ENCODE measurements at regions not wholly inside any gene's neighbourhood (a gene's known extent, or its start where the extent isn't known, plus 50 kb on each side); places are given as distances from the start of the nearest gene placed in this dataset.

DNA sequence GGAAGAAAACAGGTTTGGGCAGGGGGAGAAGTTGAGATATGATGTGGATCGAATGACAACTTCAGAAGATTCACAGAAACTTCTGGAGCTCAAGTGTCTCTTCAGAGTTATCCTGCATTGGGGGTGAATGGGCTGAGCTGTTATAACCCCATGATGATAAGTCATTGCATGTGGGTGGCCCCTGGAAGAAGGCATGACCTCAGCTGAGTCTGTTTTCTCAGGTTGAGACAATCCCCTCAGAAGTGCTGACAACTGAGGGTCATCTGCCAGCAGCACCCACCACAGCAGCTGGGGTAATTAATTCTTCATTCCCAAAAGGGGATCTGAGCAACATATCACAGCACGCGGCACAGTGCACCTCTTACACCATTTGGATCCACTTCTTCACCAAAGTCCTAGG, 138.6 kb upstream of the CAMK1G start:
- no TSS peak for BruUV-seq (replicated peaks)
- H3K4me3 ChIP-seq: no peak overlapping the region
- no peak overlapping the region for H3K4me2 ChIP-seq
- no peaks in the 10 kb centered on the region for H3K36me3 ChIP-seq (ENCODE audit: low read depth)
- ChIA-PET CTCF (no interaction called here), POLR2A (ENCODE audit: unreplicated experiment) (no interaction called here)
- H3K79me2 ChIP-seq (ENCODE audit: low read depth): no peaks in the 10 kb centered on the region
- H2AFZ ChIP-seq: no peak overlapping the region
- H3F3A ChIP-seq (ENCODE audit: insufficient read depth, low read depth): no peaks in the 10 kb centered on the region
- H3K27ac ChIP-seq: no peak overlapping the region
- H3K9me3 ChIP-seq (ENCODE audit: insufficient read depth, low read depth): peaks cover 4% of the 10 kb centered on the region
- intact Hi-C loops (cut with micrococcal nuclease; ENCODE audit: unreplicated experiment): no loop called here
- TF ChIP-seq, protein P1, sequence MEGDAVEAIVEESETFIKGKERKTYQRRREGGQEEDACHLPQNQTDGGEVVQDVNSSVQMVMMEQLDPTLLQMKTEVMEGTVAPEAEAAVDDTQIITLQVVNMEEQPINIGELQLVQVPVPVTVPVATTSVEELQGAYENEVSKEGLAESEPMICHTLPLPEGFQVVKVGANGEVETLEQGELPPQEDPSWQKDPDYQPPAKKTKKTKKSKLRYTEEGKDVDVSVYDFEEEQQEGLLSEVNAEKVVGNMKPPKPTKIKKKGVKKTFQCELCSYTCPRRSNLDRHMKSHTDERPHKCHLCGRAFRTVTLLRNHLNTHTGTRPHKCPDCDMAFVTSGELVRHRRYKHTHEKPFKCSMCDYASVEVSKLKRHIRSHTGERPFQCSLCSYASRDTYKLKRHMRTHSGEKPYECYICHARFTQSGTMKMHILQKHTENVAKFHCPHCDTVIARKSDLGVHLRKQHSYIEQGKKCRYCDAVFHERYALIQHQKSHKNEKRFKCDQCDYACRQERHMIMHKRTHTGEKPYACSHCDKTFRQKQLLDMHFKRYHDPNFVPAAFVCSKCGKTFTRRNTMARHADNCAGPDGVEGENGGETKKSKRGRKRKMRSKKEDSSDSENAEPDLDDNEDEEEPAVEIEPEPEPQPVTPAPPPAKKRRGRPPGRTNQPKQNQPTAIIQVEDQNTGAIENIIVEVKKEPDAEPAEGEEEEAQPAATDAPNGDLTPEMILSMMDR (conservative IDR thresholded peaks at IDR 0.05): no peak
- no peak for TF ChIP-seq EZH2 (IDR thresholded peaks at IDR 0.05; ENCODE audit: low read depth)
- H3K27me3 ChIP-seq (ENCODE audit: insufficient read depth, low read depth): no peaks in the 10 kb centered on the region
- no peaks in the 10 kb centered on the region for H3K9me2 ChIP-seq (ENCODE audit: insufficient read depth)
- no peaks in the 10 kb centered on the region for H4K20me1 ChIP-seq (ENCODE audit: insufficient read depth)
- no peaks in the 10 kb centered on the region for H3K4me1 ChIP-seq (replicated peaks; ENCODE audit: insufficient read depth)
- no peak for DNase-seq

DNA sequence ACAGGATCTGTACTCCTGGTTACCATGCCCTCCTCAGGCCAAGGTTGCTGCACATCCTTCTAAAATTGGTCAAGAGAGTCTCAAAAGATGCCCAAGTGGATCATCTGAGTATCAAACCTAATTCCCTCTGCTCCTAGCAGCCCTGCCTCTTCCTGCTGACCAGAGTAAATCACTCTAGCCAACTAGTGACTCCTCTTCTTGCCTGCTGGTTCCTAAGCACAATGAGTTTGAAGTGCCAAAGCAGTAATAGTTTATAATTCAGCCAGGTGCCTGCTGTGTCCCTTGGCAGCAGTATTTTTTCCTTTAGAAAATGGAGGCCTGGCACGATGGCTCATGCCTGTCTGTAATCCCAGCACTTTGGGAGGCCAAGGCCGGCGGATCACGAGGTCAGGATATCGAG, 137.9 kb upstream of the CAMK1G start:
- H3K9me2 ChIP-seq (ENCODE audit: insufficient read depth): no peaks in the 10 kb centered on the region
- intact Hi-C loops (cut with micrococcal nuclease; ENCODE audit: unreplicated experiment): no loop called here
- H3K27ac ChIP-seq: no peak overlapping the region
- H3K36me3 ChIP-seq (ENCODE audit: low read depth): no peaks in the 10 kb centered on the region
- H4K20me1 ChIP-seq (ENCODE audit: insufficient read depth): no peaks in the 10 kb centered on the region
- no peak for DNase-seq
- H2AFZ ChIP-seq: no peak overlapping the region
- TF ChIP-seq, protein P1 (conservative IDR thresholded peaks at IDR 0.05): no peak
- TF ChIP-seq EZH2 (IDR thresholded peaks at IDR 0.05; ENCODE audit: low read depth): no peak
- no peaks in the 10 kb centered on the region for H3F3A ChIP-seq (ENCODE audit: insufficient read depth, low read depth)
- CTCF ChIA-PET: no interaction called here
- BruUV-seq (replicated peaks): no TSS peak
- POLR2A ChIA-PET (ENCODE audit: unreplicated experiment): no interaction called here
- no peaks in the 10 kb centered on the region for H3K79me2 ChIP-seq (ENCODE audit: low read depth)
- no peaks in the 10 kb centered on the region for H3K27me3 ChIP-seq (ENCODE audit: insufficient read depth, low read depth)
- H3K4me3 ChIP-seq: no peak overlapping the region
- H3K9me3 ChIP-seq (ENCODE audit: insufficient read depth, low read depth): no peaks in the 10 kb centered on the region; the same call in none of the 2 replicates
- H3K4me2 ChIP-seq: no peak overlapping the region
- no peaks in the 10 kb centered on the region for H3K4me1 ChIP-seq (replicated peaks; ENCODE audit: insufficient read depth)

DNA sequence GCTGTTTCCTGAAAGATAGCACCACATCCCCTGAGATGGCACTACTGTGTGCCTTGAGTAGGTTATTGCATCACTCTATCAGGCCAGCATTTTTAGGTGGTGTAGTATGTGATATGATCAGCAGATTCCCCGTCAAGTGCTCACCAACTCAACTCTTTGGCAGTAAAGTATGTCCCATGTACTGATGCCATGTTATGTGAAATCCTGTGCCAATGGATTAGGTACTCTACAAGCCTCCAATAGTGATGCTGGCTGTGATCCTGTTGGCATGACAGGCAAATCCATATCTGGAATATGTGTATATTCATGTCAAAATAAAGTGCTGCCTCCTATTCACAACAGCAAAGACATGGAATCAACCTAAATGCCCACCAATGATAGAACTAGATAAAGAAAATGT, 137.2 kb upstream of the CAMK1G start:
- no peaks in the 10 kb centered on the region for H4K20me1 ChIP-seq (ENCODE audit: insufficient read depth)
- no peak overlapping the region for H3K27ac ChIP-seq
- intact Hi-C loops (cut with micrococcal nuclease; ENCODE audit: unreplicated experiment): no loop called here
- H2AFZ ChIP-seq: no peak overlapping the region
- CTCF ChIA-PET: no interaction called here
- no peaks in the 10 kb centered on the region for H3K9me2 ChIP-seq (ENCODE audit: insufficient read depth)
- H3K79me2 ChIP-seq (ENCODE audit: low read depth): no peaks in the 10 kb centered on the region
- H3K9me3 ChIP-seq (ENCODE audit: insufficient read depth, low read depth): no peaks in the 10 kb centered on the region; the same call in none of the 2 replicates
- TF ChIP-seq, protein P1 (conservative IDR thresholded peaks at IDR 0.05): no peak
- no peak for TF ChIP-seq EZH2 (IDR thresholded peaks at IDR 0.05; ENCODE audit: low read depth)
- no peaks in the 10 kb centered on the region for H3F3A ChIP-seq (ENCODE audit: insufficient read depth, low read depth)
- POLR2A ChIA-PET (ENCODE audit: unreplicated experiment): no interaction called here
- H3K27me3 ChIP-seq (ENCODE audit: insufficient read depth, low read depth): no peaks in the 10 kb centered on the region
- no peaks in the 10 kb centered on the region for H3K36me3 ChIP-seq (ENCODE audit: low read depth)
- no peak overlapping the region for H3K4me3 ChIP-seq
- no peak for DNase-seq
- no peak overlapping the region for H3K4me2 ChIP-seq
- no peaks in the 10 kb centered on the region for H3K4me1 ChIP-seq (replicated peaks; ENCODE audit: insufficient read depth)
- no TSS peak for BruUV-seq (replicated peaks)

Data from PC-9 (cell line).